HG02852 (cell line): ENCODE measurements at regions not wholly inside any gene's neighbourhood (a gene's known extent, or its start where the extent isn't known, plus 50 kb on each side); places are given as distances from the start of the nearest gene placed in this dataset.
A peak's percentile ranks its signal among the peaks of the same experiment; 100 is the strongest.

Experiments used
- ATAC-seq: cut with Tn5 transposase; IDR thresholded peaks from one replicate; pipeline ENCODE4 v1.9.1; 2021; ENCODE audit warnings: mild to moderate bottlenecking, moderate library complexity; ENCODE audit not compliant: unreplicated experiment

- no peak for ATAC-seq
These were observed 397.2 kb downstream of the OMA1 start for GRCh38 chr1:58149271-58149812.

- ATAC-seq = no peak
These were observed 401.7 kb downstream of the OMA1 start for GRCh38 chr1:58144698-58145270.

GRCh38 chr1:58143972-58144697 is 402.4 kb downstream of the OMA1 start:
- no peak for ATAC-seq

GRCh38 chr1:58136387-58136786 is 410.1 kb downstream of the OMA1 start:
- ATAC-seq = no peak

DNA sequence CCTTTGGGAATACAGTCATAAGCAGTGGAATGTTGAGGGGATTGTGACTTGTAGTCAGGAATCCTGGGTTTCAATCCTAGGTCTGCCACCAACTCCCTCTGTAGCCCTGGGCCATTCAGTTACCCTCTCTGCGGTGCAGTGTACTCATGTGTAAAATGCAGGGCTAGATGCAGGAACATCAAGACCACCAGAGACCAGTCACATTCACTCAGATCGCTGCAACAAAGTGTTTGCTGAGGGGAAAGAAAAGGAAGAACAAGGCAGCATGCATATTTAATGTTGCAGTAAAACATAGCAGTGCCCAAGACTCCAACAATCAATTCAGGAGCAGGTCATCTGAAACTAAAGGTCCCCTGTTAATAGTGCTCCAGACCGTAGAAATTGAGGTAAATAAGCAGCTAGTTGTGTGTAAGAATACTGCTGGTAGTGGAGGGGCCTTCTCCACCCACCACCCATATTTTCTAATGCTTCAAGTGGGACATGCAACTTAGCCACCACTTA is 410.7 kb downstream of the OMA1 start:
- ATAC-seq = no peak

DNA sequence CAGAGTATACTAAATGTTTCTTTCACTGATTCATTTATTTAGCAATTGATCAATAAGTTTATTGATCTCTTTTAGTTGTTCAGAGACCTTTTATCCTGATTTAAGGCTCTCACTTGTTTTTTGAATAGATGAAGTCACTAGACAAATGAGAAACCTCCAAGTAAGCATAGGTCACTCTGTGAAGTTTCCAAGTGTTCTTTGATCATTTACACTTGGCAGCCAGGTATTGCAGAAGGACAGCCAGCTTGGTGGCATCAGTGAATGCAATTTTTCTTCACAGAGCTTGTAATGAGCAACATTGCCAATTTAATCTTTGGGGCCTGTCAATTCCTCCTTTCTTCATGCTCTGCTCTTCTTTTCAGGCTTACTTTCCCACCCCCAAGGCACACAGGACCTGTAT is 413.0 kb downstream of the OMA1 start:
- ATAC-seq = no peak

DNA sequence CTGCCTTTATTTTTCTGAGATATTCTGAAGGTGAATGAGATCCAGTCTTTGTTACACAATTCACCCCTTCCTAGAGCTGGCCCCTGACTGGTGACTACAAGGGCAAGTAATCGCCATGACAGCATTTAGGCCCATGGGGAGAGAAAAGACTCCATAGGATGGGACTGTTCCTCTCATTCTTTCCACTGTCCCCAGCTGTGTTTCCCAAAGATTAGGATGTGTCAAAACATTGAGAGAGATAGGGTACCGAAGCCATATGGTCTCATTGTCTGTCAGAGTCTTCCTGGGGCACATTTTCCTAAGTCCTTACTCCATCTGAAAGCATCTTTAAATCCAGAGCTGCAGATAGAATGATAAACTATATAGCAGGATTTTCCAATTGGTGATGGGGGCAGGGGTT is 423.5 kb downstream of the OMA1 start:
- no peak for ATAC-seq

- ATAC-seq = no peak
These were observed 426.6 kb downstream of the OMA1 start for GRCh38 chr1:58119971-58120370.

GRCh38 chr1:58116284-58116683 is 430.2 kb downstream of the OMA1 start:
- ATAC-seq = no peak

DNA sequence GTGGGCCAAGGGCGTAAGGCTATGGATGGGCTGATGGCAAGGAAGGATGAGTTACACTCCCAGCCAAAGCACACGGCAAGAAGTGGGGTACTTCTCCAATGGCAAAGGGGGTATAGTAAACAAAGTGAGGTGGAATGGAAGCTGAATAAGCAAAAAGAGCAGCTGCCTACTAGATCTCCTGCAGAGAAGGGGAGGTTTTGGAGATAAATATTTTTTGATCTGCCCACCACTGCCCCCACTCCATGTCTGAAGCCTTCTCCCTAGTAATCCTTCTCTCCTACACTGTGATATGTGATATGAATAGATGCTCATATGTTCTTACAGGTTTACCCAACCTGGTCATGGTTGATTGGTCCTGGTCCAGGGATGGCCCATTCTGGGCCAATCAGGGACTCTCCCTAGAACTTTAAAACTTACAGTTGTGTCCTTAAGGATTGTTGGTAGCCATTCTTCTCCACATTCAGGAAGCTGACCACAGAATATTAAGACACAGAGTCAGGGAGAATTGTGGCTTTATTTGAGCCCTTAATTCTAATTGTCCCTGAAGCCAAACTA is 436.8 kb downstream of the OMA1 start:
- ATAC-seq = no peak

DNA sequence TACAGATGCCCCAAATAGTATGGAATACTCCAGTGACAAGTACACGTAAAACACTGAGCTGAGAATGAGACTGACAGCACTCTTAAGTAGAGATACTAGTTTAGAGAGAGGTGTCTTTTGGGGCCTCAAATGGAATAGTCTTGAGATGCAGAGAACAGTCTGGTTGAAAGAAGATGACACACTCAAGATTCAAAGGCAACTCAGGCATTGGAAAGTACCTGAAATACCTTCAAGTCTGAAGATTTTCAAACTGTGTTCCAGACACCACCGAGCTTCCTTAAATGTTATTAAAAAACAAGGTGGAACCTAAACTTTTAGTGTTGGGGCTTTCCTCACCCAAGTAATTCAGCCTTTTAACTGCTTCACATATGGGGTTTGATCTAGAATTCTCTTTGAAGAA is 437.7 kb downstream of the OMA1 start:
- ATAC-seq = no peak

DNA sequence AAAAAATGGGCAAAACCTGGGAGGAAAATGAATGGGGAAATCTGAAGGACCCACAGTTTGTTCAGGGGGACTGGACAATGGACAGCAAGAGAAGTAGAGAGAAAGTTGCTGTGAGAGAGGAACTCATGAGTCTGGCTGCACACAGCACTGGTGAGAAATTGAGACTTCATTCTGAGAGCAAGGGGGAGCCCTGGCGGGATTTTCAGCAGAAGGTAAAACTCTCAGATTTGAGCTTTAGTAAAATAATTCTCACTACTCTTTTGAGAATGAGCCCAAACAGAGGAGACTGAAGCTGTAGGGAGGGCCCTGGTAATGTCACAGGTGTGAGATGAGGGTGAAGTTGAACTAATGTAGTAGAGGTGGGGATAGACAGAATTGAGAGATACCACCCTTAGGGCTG is 438.6 kb downstream of the OMA1 start:
- peak; percentile 47 for ATAC-seq

DNA sequence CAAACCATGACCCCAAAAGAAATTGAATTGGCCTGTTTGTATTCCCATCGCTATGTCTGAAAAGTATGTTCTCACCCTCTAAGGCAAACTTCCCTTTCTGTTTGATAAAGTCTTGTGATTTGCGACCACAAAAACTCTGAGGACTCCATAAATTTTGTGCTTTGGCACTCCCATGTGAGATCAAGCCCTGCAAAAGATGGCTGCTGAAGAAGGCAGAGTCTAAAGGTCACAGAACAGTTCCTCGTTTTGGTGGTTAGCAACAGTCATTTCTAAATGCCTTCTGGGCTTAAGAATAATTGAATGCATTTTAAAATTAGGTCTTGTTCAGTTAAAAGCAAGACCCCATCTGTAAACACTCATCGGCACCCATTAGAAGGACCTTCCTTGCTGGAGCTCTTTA is 441.6 kb downstream of the OMA1 start:
- peak; percentile 66 for ATAC-seq

GRCh38 chr1:58096714-58097113 is 449.8 kb downstream of the OMA1 start:
- ATAC-seq = no peak

- ATAC-seq = no peak
These were observed 451.3 kb downstream of the OMA1 start for GRCh38 chr1:58095183-58095582.

- ATAC-seq = no peak
These were observed 452.3 kb downstream of the OMA1 start for GRCh38 chr1:58094221-58094620.

GRCh38 chr1:58090640-58091039 is 455.9 kb downstream of the OMA1 start:
- ATAC-seq = no peak

- no peak for ATAC-seq
These were observed 456.5 kb downstream of the OMA1 start for GRCh38 chr1:58089898-58090534.

DNA sequence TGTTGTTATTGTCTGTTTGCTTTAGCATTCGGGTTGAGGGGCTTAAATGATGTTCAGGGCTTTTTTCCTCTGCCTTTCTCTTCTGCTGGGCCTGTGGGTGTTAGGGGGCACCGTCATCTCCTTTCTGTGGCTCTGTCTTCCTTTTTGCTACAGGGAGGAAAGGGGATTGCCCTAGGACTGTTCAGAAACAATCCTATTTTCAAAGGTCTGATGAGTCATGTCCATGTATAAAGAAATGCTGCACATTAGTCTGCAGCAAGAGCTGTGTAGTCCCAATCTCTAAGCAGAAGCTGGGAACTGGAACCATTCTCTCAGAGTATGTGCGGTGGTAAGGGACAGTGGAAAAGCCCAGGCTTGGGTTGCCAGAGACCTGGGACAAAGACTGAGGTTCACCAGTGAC is 462.3 kb downstream of the OMA1 start:
- ATAC-seq = no peak

DNA sequence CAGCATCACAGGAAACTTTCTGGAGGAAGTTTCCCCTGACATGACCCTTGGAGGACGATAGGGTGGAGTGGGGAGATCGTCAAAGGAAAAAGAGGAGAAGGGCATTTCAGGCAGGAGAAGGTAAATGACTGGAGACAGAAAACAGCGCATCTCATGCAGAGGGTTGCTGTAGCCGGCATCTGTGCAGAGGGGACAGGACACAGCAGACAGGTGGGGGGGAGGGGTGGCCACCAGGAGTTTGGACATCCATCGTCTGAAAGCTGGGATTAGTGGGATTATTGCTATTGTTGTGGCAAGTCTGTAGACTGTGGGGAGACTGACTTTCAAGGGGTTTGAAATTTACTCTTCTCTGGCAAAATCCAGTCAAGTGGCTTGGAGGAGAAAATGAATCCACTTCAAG is 463.9 kb downstream of the OMA1 start:
- ATAC-seq = no peak

- ATAC-seq = no peak
These were observed 470.3 kb downstream of the OMA1 start for GRCh38 chr1:58076258-58076657.

DNA sequence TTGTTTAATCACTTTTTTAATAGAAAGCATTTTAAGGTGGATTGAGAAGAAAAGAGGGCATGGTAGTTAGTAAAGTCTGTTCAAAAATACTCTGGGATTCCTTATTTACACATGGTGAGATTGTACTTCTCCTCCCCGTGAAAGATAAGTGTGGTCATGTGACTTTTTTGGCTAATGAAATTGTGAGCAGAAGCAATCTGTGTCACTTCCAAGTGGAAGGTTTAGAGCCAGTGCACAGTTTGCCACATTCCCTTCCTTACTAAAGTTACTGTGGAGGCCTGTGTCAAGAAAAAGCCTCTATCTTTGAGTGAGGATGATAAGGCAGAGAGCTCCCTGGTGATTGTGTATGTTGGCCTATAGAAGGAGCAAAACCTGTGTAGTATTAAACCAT is 471.3 kb downstream of the OMA1 start:
- no peak for ATAC-seq
